IPS-15b (cell line): ENCODE measurements at regions not wholly inside any gene's neighbourhood (a gene's known extent, or its start where the extent isn't known, plus 50 kb on each side); places are given as distances from the start of the nearest gene placed in this dataset.

ENCODE experiments used
- H3K27me3 ChIP-seq: one replicate; pipeline ENCODE4 v1.6.1; 2013; ENCODE audit warnings: low read length; ENCODE audit not compliant: control insufficient read depth, insufficient read depth
- H3K36me3 ChIP-seq: one replicate; pipeline ENCODE4 v1.6.1; 2013; ENCODE audit warnings: low read length; ENCODE audit not compliant: control insufficient read depth, insufficient read depth
- H3K4me1 ChIP-seq: one replicate; pipeline ENCODE4 v1.6.1; 2013; ENCODE audit warnings: mild to moderate bottlenecking, low read length; ENCODE audit not compliant: control insufficient read depth, insufficient read depth
- H3K4me3 ChIP-seq: one replicate; pipeline ENCODE4 v1.5.1; 2013; ENCODE audit warnings: low read depth, low read length
- H3K9ac ChIP-seq: one replicate; pipeline ENCODE4 v1.6.1; 2013; ENCODE audit warnings: low read depth, mild to moderate bottlenecking, low read length
- H3K9me3 ChIP-seq: one replicate; pipeline ENCODE4 v1.6.1; 2013; ENCODE audit warnings: mild to moderate bottlenecking, low read length; ENCODE audit not compliant: control insufficient read depth, insufficient read depth

GRCh38 chr10:3531670-3532069, 253.3 kb downstream of the KLF6 start:
- no peaks in the 10 kb centered on the region for H3K4me1 ChIP-seq
- H3K9me3 ChIP-seq, result no peaks in the 10 kb centered on the region
- no peak overlapping the region for H3K4me3 ChIP-seq
- no peaks in the 10 kb centered on the region for H3K36me3 ChIP-seq
- no peaks in the 10 kb centered on the region for H3K27me3 ChIP-seq
- H3K9ac ChIP-seq, result no peak overlapping the region

- H3K9me3 ChIP-seq, result no peaks in the 10 kb centered on the region
- no peaks in the 10 kb centered on the region for H3K36me3 ChIP-seq
- no peaks in the 10 kb centered on the region for H3K27me3 ChIP-seq
- no peaks in the 10 kb centered on the region for H3K4me1 ChIP-seq
- no peak overlapping the region for H3K9ac ChIP-seq
- no peak overlapping the region for H3K4me3 ChIP-seq
Observed at GRCh38 chr10:3530783-3531645, 254.0 kb downstream of the KLF6 start.

GRCh38 chr10:3530346-3530745, 254.7 kb downstream of the KLF6 start:
- Histone ChIP-seq H3K4me3 (no peak overlapping the region), H3K27me3 (no peaks in the 10 kb centered on the region), H3K9me3 (no peaks in the 10 kb centered on the region), H3K9ac (no peak overlapping the region), H3K4me1 (no peaks in the 10 kb centered on the region), H3K36me3 (no peaks in the 10 kb centered on the region)

- Histone ChIP-seq H3K36me3 (no peaks in the 10 kb centered on the region), H3K9ac (no peak overlapping the region), H3K4me3 (no peak overlapping the region), H3K27me3 (no peaks in the 10 kb centered on the region), H3K9me3 (no peaks in the 10 kb centered on the region), H3K4me1 (no peaks in the 10 kb centered on the region)
Observed at GRCh38 chr10:3529691-3530090, 255.3 kb downstream of the KLF6 start.

- no peaks in the 10 kb centered on the region for H3K36me3 ChIP-seq
- no peaks in the 10 kb centered on the region for H3K4me1 ChIP-seq
- H3K9me3 ChIP-seq, result no peaks in the 10 kb centered on the region
- no peak overlapping the region for H3K9ac ChIP-seq
- H3K27me3 ChIP-seq, result no peaks in the 10 kb centered on the region
- no peak overlapping the region for H3K4me3 ChIP-seq
Observed at GRCh38 chr10:3528823-3529403, 256.1 kb downstream of the KLF6 start.

- H3K9ac ChIP-seq, result no peak overlapping the region
- H3K4me1 ChIP-seq, result no peaks in the 10 kb centered on the region
- no peaks in the 10 kb centered on the region for H3K36me3 ChIP-seq
Observed at GRCh38 chr10:3528271-3528670, 256.7 kb downstream of the KLF6 start.

GRCh38 chr10:3527869-3528268, 257.1 kb downstream of the KLF6 start:
- no peaks in the 10 kb centered on the region for H3K36me3 ChIP-seq
- no peaks in the 10 kb centered on the region for H3K4me1 ChIP-seq
- H3K9ac ChIP-seq, result no peak overlapping the region
- no peaks in the 10 kb centered on the region for H3K9me3 ChIP-seq
- H3K4me3 ChIP-seq, result no peak overlapping the region
- H3K27me3 ChIP-seq, result no peaks in the 10 kb centered on the region

More at GRCh38 chr10:3528271-3528670, 256.7 kb downstream of the KLF6 start:
- H3K9me3 ChIP-seq, result no peaks in the 10 kb centered on the region
- no peaks in the 10 kb centered on the region for H3K27me3 ChIP-seq
- H3K4me3 ChIP-seq, result no peak overlapping the region

GRCh38 chr10:3526727-3527501, 258.1 kb downstream of the KLF6 start:
- H3K36me3 ChIP-seq, result no peaks in the 10 kb centered on the region
- no peak overlapping the region for H3K4me3 ChIP-seq
- no peak overlapping the region for H3K9ac ChIP-seq
- H3K4me1 ChIP-seq, result no peaks in the 10 kb centered on the region
- no peaks in the 10 kb centered on the region for H3K27me3 ChIP-seq
- H3K9me3 ChIP-seq, result no peaks in the 10 kb centered on the region

- H3K27me3 ChIP-seq, result no peaks in the 10 kb centered on the region
- no peaks in the 10 kb centered on the region for H3K36me3 ChIP-seq
- H3K9ac ChIP-seq, result no peak overlapping the region
- H3K9me3 ChIP-seq, result no peaks in the 10 kb centered on the region
- no peaks in the 10 kb centered on the region for H3K4me1 ChIP-seq
- no peak overlapping the region for H3K4me3 ChIP-seq
Observed at GRCh38 chr10:3525832-3526449, 259.1 kb downstream of the KLF6 start.

GRCh38 chr10:3524086-3524960, 260.7 kb downstream of the KLF6 start:
- Histone ChIP-seq H3K4me3 (no peak overlapping the region), H3K4me1 (no peaks in the 10 kb centered on the region), H3K27me3 (no peaks in the 10 kb centered on the region), H3K9ac (no peak overlapping the region), H3K36me3 (no peaks in the 10 kb centered on the region), H3K9me3 (no peaks in the 10 kb centered on the region)
